ENCODE measurements at regions not wholly inside any gene's neighbourhood (a gene's known extent, or its start where the extent isn't known, plus 50 kb on each side); places are given as distances from the start of the nearest gene placed in this dataset.
"Not testable (repeated sequence)": the region's sequence is repeated elsewhere in the genome, so short reads cannot be mapped to it uniquely, and the experiment has no call there.

- no peak for DNase-seq
These were observed 76.4 kb downstream of the MAGED4 start for GRCh38 chrX:52261125-52261462.

- DNase-seq, result peak; percentile 38
These were observed 76.9 kb downstream of the MAGED4 start for GRCh38 chrX:52261463-52262194.

- no peak for DNase-seq
These were observed 77.5 kb downstream of the MAGED4 start for GRCh38 chrX:52262195-52262546.

- DNase-seq, result no peak
These were observed 78.7 kb downstream of the MAGED4 start for GRCh38 chrX:52263417-52263816.

GRCh38 chrX:52265713-52266112 is 81.0 kb downstream of the MAGED4 start:
- DNase-seq, result no peak

- DNase-seq, result not testable (repeated sequence)
These were observed 83.8 kb downstream of the MAGED4 start for GRCh38 chrX:52268502-52268901.

GRCh38 chrX:52270453-52271116 is 85.9 kb downstream of the MAGED4 start:
- no peak for DNase-seq

- DNase-seq, result no peak
These were observed 86.5 kb downstream of the MAGED4 start for GRCh38 chrX:52271206-52271605.

- DNase-seq, result no peak
These were observed 91.2 kb upstream of the XAGE2 start for GRCh38 chrX:52277666-52278065.

- DNase-seq, result no peak
These were observed 88.0 kb upstream of the XAGE2 start for GRCh38 chrX:52280812-52281211.

GRCh38 chrX:52284865-52285264 is 84.0 kb upstream of the XAGE2 start:
- no peak for DNase-seq

GRCh38 chrX:52298968-52299367 is 69.9 kb upstream of the XAGE2 start:
- not testable (repeated sequence) for DNase-seq

- DNase-seq, result not testable (repeated sequence)
These were observed 60.3 kb upstream of the XAGE2 start for GRCh38 chrX:52308532-52308931.

All from GF-D8 (cell line).